GM23338 (cell line): ENCODE measurements at regions not wholly inside any gene's neighbourhood (a gene's known extent, or its start where the extent isn't known, plus 50 kb on each side); places are given as distances from the start of the nearest gene placed in this dataset.

Source experiments
- EZH2 ChIP-seq: fragments of 200-600 bp; sonication (generic); IDR thresholded peaks from one replicate; pipeline ENCODE4 v1.8.0; 2017; ENCODE audit warnings: antibody characterized with exemption, mild to moderate bottlenecking, low read depth; ENCODE audit not compliant: unreplicated experiment
- TF ChIP-seq, protein P1 (sequence below), 2 experiments: fragments of 200-600 bp in 1 of 2; sonication (generic) in 1 of 2; conservative IDR thresholded peaks; 2 replicates each; pipeline versions ENCODE4 v1.5.1 to v1.6.1; 2016 to 2017; ENCODE audit warnings: antibody characterized with exemption in 2 of 2, low read depth in 2 of 2, mild to moderate bottlenecking in 2 of 2, moderate library complexity in 1 of 2

DNA sequence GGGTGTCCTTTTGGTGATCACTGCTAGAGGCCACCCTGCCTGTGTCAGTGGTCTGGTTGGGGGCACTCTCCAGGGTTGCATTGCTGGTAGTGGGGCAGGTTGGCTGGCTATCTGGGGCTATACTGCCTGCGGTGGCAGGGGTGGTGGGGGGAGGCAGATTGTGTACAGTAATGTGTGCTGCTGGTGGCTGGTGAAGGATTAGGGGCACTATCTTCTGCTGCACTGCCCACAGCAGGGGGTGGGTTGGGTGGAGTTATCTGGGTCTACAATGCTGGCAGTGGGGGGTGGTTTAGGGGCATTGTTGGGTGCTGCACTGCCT is 204.0 kb upstream of the WSB1 start:
- no peak for TF ChIP-seq EZH2
- TF ChIP-seq, protein P1, sequence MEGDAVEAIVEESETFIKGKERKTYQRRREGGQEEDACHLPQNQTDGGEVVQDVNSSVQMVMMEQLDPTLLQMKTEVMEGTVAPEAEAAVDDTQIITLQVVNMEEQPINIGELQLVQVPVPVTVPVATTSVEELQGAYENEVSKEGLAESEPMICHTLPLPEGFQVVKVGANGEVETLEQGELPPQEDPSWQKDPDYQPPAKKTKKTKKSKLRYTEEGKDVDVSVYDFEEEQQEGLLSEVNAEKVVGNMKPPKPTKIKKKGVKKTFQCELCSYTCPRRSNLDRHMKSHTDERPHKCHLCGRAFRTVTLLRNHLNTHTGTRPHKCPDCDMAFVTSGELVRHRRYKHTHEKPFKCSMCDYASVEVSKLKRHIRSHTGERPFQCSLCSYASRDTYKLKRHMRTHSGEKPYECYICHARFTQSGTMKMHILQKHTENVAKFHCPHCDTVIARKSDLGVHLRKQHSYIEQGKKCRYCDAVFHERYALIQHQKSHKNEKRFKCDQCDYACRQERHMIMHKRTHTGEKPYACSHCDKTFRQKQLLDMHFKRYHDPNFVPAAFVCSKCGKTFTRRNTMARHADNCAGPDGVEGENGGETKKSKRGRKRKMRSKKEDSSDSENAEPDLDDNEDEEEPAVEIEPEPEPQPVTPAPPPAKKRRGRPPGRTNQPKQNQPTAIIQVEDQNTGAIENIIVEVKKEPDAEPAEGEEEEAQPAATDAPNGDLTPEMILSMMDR (conservative IDR thresholded peaks at IDR 0.05; ENCODE audit: low read depth in 2 of 2), result no peak
